HCT116 (cell line): ENCODE measurements at regions not wholly inside any gene's neighbourhood (a gene's known extent, or its start where the extent isn't known, plus 50 kb on each side); places are given as distances from the start of the nearest gene placed in this dataset.
A peak's percentile ranks its signal among the peaks of the same experiment; 100 is the strongest.

Source experiments
- ATAC-seq: fragments of 200-7000 bp; cut with Tn5 transposase; 2 replicates; pipeline ENCODE4 v1.9.1; 2020; ENCODE audit warnings: mild to moderate bottlenecking, moderate library complexity
- BruUV-seq: library from RNA; stranded (reverse); fragments of 400-500 nt; replicated peaks from 2 replicates; lab custom pipeline; 2021; lab: Mats Ljungman, UMichigan
- CTCF ChIA-PET: fragments of 300-600 bp; sonication (Branson Sonifier 250); formaldehyde crosslinking; loops from one replicate; lab custom pipeline; 2021; ENCODE audit warnings: antibody characterized with exemption; lab: Charles Lee
- POLR2A ChIA-PET: fragments of 300-600, 350-600 bp; sonication (Branson Sonifier 250); formaldehyde crosslinking; loops from one replicate; lab custom pipeline; 2021; ENCODE audit warnings: antibody characterized with exemption; lab: Charles Lee
- RAD21 ChIA-PET, 2 experiments: fragments of 300-600 bp; sonication (Branson Sonifier 250); formaldehyde crosslinking; loops; one replicate each; lab custom pipeline; 2023; ENCODE audit warnings: low total read pairs in 2 of 2; ENCODE audit not compliant: uncharacterized antibody in 2 of 2, unreplicated experiment in 2 of 2, low non-redundant PET in 1 of 2; lab: Charles Lee
- DNase-seq: peaks from one replicate; pipeline ENCODE4 v3.0.0-alpha.2; 2010; ENCODE audit warnings: low read depth, low spot score
- H2AFZ ChIP-seq: fragments of 200-600 bp; shearing (Covaris generic), sonication (generic); 2 replicates; pipeline ENCODE4 v1.6.1; 2017; ENCODE audit warnings: low read depth, mixed run types, mixed read lengths, antibody characterized with exemption, low read length; ENCODE audit not compliant: poor library complexity, severe bottlenecking
- H3K27ac ChIP-seq: 2 replicates; pipeline ENCODE4 v1.5.1; 2012; ENCODE audit warnings: low read depth, low read length
- H3K27me3 ChIP-seq: fragments of 200-600 bp; sonication (generic); 2 replicates; pipeline ENCODE4 v1.6.1; 2016; ENCODE audit warnings: mixed run types, low read length, mixed read lengths; ENCODE audit not compliant: insufficient read depth
- H3K36me3 ChIP-seq, 2 experiments: fragments of 200-500 bp in 1 of 2; fragments of 200-600 bp in 1 of 2; sonication (Bioruptor generic) in 1 of 2; sonication (generic) in 1 of 2; 2 replicates each; pipeline versions ENCODE4 v1.5.1 to v1.6.1; 2014 to 2016; ENCODE audit warnings: low read length in 2 of 2, inconsistent platforms in 1 of 2, mixed read lengths in 1 of 2, mixed run types in 1 of 2; ENCODE audit not compliant: insufficient read depth in 2 of 2, control insufficient read depth in 1 of 2
- H3K4me1 ChIP-seq, 2 experiments: fragments of 200-600 bp in 1 of 2; sonication (generic) in 1 of 2; 2 replicates each; pipeline versions ENCODE4 v1.5.1 to v1.6.1; 2012 to 2017; ENCODE audit warnings: low read length in 2 of 2, inconsistent platforms in 1 of 2, mild to moderate bottlenecking in 1 of 2, mixed read lengths in 1 of 2, mixed run types in 1 of 2, moderate library complexity in 1 of 2; ENCODE audit not compliant: insufficient read depth in 2 of 2, control insufficient read depth in 1 of 2
- H3K4me2 ChIP-seq: fragments of 200-600 bp; sonication (generic); 2 replicates; pipeline ENCODE4 v1.6.1; 2017; ENCODE audit warnings: mixed run types, low read length, mixed read lengths
- H3K4me3 ChIP-seq, 2 experiments: fragments of 200-600 bp in 1 of 2; sonication (generic) in 1 of 2; replicated peaks in 1 of 2; 2 replicates each; pipeline ENCODE4 v1.5.1; 2011 to 2016; ENCODE audit warnings: low read length in 2 of 2, control low read depth in 1 of 2, low read depth in 1 of 2, mild to moderate bottlenecking in 1 of 2, mixed read lengths in 1 of 2, mixed run types in 1 of 2
- H3K79me2 ChIP-seq: fragments of 200-600 bp; sonication (generic); 2 replicates; pipeline ENCODE4 v1.6.1; 2017; ENCODE audit warnings: mild to moderate bottlenecking, mixed run types, low read length, moderate library complexity, mixed read lengths; ENCODE audit not compliant: insufficient read depth
- H3K9ac ChIP-seq: fragments of 200-600 bp; sonication (generic); 2 replicates; pipeline ENCODE4 v1.6.1; 2016; ENCODE audit warnings: low read length, mixed read lengths
- H3K9me2 ChIP-seq: fragments of 200-600 bp; sonication (generic), shearing (Covaris generic); 2 replicates; pipeline ENCODE4 v1.6.1; 2017; ENCODE audit warnings: mixed run types, mild to moderate bottlenecking, moderate library complexity; ENCODE audit not compliant: insufficient read depth
- H3K9me3 ChIP-seq, 2 experiments: fragments of 200-500 bp in 1 of 2; fragments of 200-600 bp in 1 of 2; sonication (Bioruptor generic) in 1 of 2; sonication (generic) in 1 of 2; 2 replicates each; pipeline ENCODE4 v1.6.1; 2014 to 2017; ENCODE audit warnings: low read length in 2 of 2, mixed read lengths in 2 of 2, inconsistent platforms in 1 of 2, low read depth in 1 of 2, mild to moderate bottlenecking in 1 of 2, mixed run types in 1 of 2, moderate library complexity in 1 of 2; ENCODE audit not compliant: control insufficient read depth in 1 of 2, insufficient read depth in 1 of 2
- H4K20me1 ChIP-seq: fragments of 200-600 bp; sonication (generic), shearing (Covaris generic); 2 replicates; pipeline ENCODE4 v1.6.1; 2017; ENCODE audit warnings: mixed run types, mild to moderate bottlenecking, moderate library complexity; ENCODE audit not compliant: insufficient read depth
- CBX3 ChIP-seq: IDR thresholded peaks from 2 replicates; pipeline ENCODE4 v1.6.1; 2012; ENCODE audit warnings: low read depth
- CTCF ChIP-seq, 3 experiments: fragments of 200-600 bp in 1 of 3; sonication (generic) in 1 of 3; IDR thresholded peaks in 2 of 3; conservative IDR thresholded peaks in 1 of 3; 2 replicates each; pipeline ENCODE4 v1.5.1; 2012 to 2017; ENCODE audit warnings: low read depth in 2 of 3, low read length in 2 of 3, antibody characterized with exemption in 1 of 3, borderline replicate concordance in 1 of 3, control low read depth in 1 of 3, mild to moderate bottlenecking in 1 of 3, mixed read lengths in 1 of 3, mixed run types in 1 of 3, moderate library complexity in 1 of 3; ENCODE audit not compliant: insufficient read depth in 1 of 3
- MAX ChIP-seq: IDR thresholded peaks from 2 replicates; pipeline ENCODE4 v1.6.1; 2012
- RAD21 ChIP-seq: IDR thresholded peaks from 2 replicates; pipeline ENCODE4 v1.6.1; 2012; ENCODE audit warnings: low read depth, mild to moderate bottlenecking
- REST ChIP-seq: IDR thresholded peaks from 2 replicates; pipeline ENCODE4 v1.6.1; 2012; ENCODE audit warnings: low read depth
- SRF ChIP-seq: IDR thresholded peaks from 2 replicates; pipeline ENCODE4 v1.6.1; 2012; ENCODE audit warnings: low read depth
- ZBTB33 ChIP-seq: IDR thresholded peaks from 2 replicates; pipeline ENCODE4 v1.6.1; 2011; ENCODE audit warnings: mild to moderate bottlenecking, low read length, moderate library complexity; ENCODE audit not compliant: insufficient replicate concordance; ENCODE audit errors: extremely low read depth
- intact Hi-C: fragments of 100-400 bp; cut with micrococcal nuclease; formaldehyde crosslinking; loops from 2 replicates; pipeline ENCODE4 v1.10.0; 2022

GRCh38 chr1:208475951-208476845 lies 232.0 kb upstream of the PLXNA2 start:
- H3K9me3 ChIP-seq: no peaks in the 10 kb centered on the region
- H3K4me1 ChIP-seq: no peaks in the 10 kb centered on the region
- no peak overlapping the region for H3K27ac ChIP-seq
- no peak overlapping the region for H3K4me2 ChIP-seq
- DNase-seq (no peak), ATAC-seq (no peak)
- H3K79me2 ChIP-seq: no peaks in the 10 kb centered on the region
- no peaks in the 10 kb centered on the region for H3K9me2 ChIP-seq
- intact Hi-C loops: no loop called here
- POLR2A ChIA-PET: no interaction called here
- RAD21 ChIA-PET: no interaction called here
- H3K36me3 ChIP-seq: no peaks in the 10 kb centered on the region
- H3K9ac ChIP-seq: no peak overlapping the region
- no TSS peak for BruUV-seq
- peaks cover 4% of the 10 kb centered on the region for H3K27me3 ChIP-seq
- H3K4me3 ChIP-seq: no peak overlapping the region
- H4K20me1 ChIP-seq: no peaks in the 10 kb centered on the region
- CTCF ChIA-PET: no interaction called here
- TF ChIP-seq CTCF (IDR thresholded peaks at IDR 0.05 in 2 of 3, conservative IDR thresholded peaks at IDR 0.05 in 1 of 3; ENCODE audit: borderline replicate concordance in 1 of 3, insufficient read depth in 1 of 3, low read depth in 2 of 3, low read length in 2 of 3) (0 out of 6 replicates have a peak, but pooled peaks of 2 of the 3 experiments have one; percentile 11 to 33), SRF (no peak)
- no peak overlapping the region for H2AFZ ChIP-seq

GRCh38 chr1:208476846-208477170 lies 232.6 kb upstream of the PLXNA2 start:
- H3K36me3 ChIP-seq: no peaks in the 10 kb centered on the region
- no peaks in the 10 kb centered on the region for H3K79me2 ChIP-seq
- ATAC-seq (no peak), DNase-seq (no peak)
- RAD21 ChIA-PET: no interaction called here
- no peak overlapping the region for H3K4me3 ChIP-seq
- H3K27ac ChIP-seq: no peak overlapping the region
- H3K9me3 ChIP-seq: no peaks in the 10 kb centered on the region
- POLR2A ChIA-PET: no interaction called here
- CTCF ChIA-PET: no interaction called here
- peaks cover 4% of the 10 kb centered on the region for H3K27me3 ChIP-seq
- H3K9ac ChIP-seq: no peak overlapping the region
- H3K4me2 ChIP-seq: no peak overlapping the region
- H4K20me1 ChIP-seq: no peaks in the 10 kb centered on the region
- H3K4me1 ChIP-seq: no peaks in the 10 kb centered on the region
- intact Hi-C loops: no loop called here
- BruUV-seq: no TSS peak
- no peak overlapping the region for H2AFZ ChIP-seq
- H3K9me2 ChIP-seq: no peaks in the 10 kb centered on the region
- TF ChIP-seq MAX: no peak
- no peak for TF ChIP-seq ZBTB33
- TF ChIP-seq REST: no peak
- TF ChIP-seq CBX3: no peak
- no peak for TF ChIP-seq RAD21
